ENCODE measurements at regions not wholly inside any gene's neighbourhood (a gene's known extent, or its start where the extent isn't known, plus 50 kb on each side); places are given as distances from the start of the nearest gene placed in this dataset.

- TF ChIP-seq CTCF (IDR thresholded peaks at IDR 0.05; ENCODE audit: low read depth, low read length), result no peak
- TF ChIP-seq EZH2phosphoT487 (IDR thresholded peaks at IDR 0.05; ENCODE audit: low read depth), result no peak
These were observed 213.2 kb upstream of the MYLIP start for GRCh38 chr6:15915508-15916178.
